GM20431 (cell line): ENCODE measurements at regions not wholly inside any gene's neighbourhood (a gene's known extent, or its start where the extent isn't known, plus 50 kb on each side); places are given as distances from the start of the nearest gene placed in this dataset.

ENCODE experiments used
- in situ Hi-C: fragments of 300-500 bp; cut with MseI, MboI; formaldehyde crosslinking; loops from one replicate; pipeline ENCODE4 v1.15.0; 2020; ENCODE audit warnings: low sequenced_read_pairs; ENCODE audit not compliant: unreplicated experiment

DNA sequence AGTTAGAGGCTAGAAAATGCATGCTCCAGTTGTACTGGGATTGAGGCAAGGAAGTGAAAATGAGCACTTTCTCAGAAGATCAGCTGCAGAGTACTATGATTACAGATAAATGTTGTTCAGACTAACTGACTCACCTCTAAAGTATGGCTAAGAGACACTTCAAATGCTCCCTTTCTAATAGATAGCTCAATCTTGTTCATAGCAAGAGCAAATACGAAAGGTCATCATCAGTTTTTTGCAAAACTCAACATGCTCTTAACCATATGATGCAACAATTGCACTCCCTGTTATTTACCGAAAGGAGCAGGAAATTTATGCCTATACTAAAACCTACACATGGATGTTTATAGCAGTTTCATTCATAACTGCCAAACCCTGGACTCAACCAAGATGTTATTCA lies 838.4 kb upstream of the INTU start:
- in situ Hi-C loops = no loop called here

DNA sequence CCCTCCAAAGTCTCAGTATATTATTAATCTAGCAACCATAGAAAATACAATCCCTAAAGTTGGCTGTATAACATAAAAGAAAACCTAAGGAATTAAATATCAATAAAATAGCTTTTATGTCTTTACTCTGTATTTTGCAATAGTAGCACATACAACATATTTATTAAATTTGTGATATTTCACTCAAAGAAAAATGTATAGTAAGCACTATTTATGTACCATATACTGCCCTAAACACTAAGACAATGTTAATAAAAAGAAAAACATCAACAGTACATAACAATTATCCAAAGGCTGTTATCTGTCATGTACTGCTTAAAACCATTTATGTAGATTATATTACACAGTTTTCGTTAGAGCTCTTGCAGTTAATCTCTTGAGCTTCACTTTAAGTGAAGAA lies 834.5 kb upstream of the INTU start:
- in situ Hi-C loops = no loop called here

DNA sequence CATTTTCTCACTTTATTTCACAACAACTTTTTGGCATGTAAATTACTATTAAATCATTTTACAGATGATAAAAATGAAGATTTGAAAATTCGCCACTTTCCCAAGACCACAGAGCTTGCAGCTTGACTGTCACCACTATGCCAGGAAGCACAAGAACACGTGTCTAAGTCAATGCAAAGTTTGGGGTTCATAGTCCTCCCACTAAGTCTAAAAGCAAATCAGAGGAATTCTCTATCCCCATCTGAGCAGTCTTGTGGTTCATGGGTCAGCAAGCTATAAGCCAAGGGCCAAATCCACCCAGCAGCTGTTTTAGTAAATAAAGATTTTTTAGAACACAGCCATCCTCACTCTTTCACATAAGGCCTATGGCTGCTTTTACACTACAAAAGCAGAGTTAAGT lies 833.3 kb upstream of the INTU start:
- in situ Hi-C loops = no loop called here

DNA sequence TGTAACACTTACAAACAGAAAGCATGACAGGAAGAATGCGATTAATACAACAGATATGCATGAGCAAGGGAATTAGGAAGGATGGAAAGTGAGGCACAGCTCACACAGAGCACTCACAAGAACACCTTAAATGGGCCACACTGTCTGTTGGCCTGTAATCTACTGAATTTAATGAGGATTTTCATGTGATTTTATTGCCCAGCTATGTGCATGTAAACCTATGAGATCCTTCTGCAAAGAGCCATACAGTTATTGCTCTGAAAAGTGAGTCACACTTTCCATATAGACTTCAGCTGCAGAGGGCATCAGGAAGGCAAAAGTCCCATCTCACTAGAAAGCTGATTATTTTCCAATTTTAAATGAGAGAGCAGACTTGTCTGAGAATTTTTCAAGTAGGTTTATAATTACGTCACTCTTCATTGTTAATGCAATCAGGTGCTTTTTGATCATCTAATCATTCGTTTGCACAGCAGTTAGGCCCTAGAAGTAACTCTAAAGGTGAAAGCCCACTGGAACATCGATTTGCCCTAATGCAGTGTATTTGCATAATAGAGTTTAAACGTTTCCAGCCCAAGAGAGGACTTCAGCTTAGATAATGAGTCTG lies 832.7 kb upstream of the INTU start:
- in situ Hi-C loops = no loop called here

DNA sequence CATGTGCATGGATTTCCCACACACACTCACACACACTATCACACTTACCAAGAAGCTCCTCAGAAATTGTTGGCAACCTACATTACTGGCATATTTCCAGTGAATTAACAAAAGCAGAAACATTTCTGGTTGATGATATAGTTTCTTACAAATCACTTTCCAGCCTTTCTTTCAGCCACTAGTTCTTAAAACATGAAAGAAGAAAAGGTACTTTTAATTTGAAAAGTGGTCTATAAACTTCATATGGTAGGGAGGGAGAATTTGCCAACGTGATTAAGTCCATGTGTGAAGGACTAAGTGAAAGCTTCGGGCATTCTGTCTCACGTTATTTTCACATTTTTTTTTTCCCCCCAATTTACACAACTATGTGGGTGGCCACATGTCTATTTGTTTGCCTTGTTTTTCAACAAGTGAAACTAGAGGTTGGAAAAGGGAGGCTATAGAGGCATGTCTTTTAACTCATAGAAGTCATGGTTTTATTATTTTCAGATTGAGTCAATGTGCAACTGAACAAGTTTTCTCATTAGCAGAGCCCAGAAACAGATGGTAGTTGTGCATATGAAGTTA lies 832.1 kb upstream of the INTU start:
- in situ Hi-C loops = no loop called here

GRCh38 chr4:126807132-126807531 lies 825.6 kb upstream of the INTU start:
- in situ Hi-C loops = no loop called here

DNA sequence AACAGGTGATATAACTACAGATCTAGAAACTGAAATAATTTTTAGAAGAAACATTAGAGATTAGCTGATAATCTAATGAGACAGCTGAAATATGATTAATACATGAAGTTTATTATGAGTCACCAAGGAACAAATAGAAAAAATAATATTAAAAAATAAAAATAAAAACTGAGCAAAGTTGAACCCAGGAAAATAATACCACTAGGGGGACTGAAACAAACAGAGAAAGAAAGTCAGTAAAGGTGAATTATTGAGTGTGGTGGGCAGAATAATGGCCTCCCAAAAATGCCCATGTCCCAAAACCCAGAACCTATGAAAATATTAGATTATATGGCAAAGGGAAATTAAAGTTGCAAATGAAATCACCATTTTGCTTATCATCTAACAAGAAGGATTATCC lies 820.7 kb upstream of the INTU start:
- in situ Hi-C loops = no loop called here

- in situ Hi-C loops = no loop called here
These were observed 812.1 kb upstream of the INTU start for GRCh38 chr4:126820631-126821030.

GRCh38 chr4:126821152-126821551 lies 811.6 kb upstream of the INTU start:
- in situ Hi-C loops = no loop called here

DNA sequence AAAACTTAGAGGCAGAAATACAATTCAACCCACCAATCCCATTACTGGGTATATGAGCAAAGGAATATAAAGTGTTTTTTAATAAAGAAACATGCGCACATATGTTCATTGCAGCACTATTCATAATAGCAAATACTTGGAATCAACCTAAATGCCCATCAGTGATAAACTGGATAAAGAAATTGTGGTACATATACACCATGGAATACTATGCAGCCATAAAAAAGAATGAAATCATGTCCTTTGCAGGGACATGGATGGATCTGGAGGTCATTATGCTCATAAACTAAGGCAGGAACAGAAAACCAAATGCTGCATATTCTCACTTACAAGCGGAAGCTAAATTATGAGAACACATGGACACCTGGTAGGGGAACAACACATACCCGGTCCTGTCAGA lies 807.7 kb upstream of the INTU start:
- in situ Hi-C loops = no loop called here

GRCh38 chr4:126827669-126828068 lies 805.1 kb upstream of the INTU start:
- in situ Hi-C loops = no loop called here

GRCh38 chr4:126834854-126835253 lies 797.9 kb upstream of the INTU start:
- in situ Hi-C loops = no loop called here

- in situ Hi-C loops = no loop called here
These were observed 793.6 kb upstream of the INTU start for GRCh38 chr4:126838941-126839679.

DNA sequence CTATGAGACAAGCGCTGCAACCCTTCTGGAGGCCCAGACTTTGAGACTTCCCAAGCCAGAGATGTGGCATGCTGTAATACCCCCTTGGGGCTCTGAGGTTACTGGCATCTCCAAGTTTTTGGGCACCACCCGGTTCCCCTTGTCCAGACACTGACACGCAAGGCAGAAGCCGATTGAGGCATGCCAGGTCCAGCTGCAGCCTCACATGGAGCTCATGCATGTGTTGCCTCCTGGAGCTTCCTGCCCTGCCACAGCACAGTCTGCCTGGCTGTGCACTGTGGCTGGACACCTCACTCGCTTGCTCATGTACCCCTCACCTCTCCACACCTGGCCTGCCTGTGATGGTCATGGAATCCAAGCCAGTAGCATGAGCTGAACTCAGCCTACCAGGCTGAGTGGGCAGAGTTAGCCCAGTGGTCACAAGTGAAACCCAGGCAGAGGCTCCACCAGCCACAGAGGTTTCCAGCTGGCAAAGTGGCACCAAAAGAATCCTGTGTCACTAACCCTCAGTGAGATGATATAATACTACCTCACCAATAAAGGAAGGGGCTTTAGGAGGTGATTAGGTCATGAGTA lies 789.2 kb upstream of the INTU start:
- in situ Hi-C loops = no loop called here

- in situ Hi-C loops = no loop called here
These were observed 782.5 kb upstream of the INTU start for GRCh38 chr4:126850286-126850685.

GRCh38 chr4:126851391-126851790 lies 781.4 kb upstream of the INTU start:
- in situ Hi-C loops = no loop called here

- in situ Hi-C loops = no loop called here
These were observed 779.0 kb upstream of the INTU start for GRCh38 chr4:126853715-126854114.

DNA sequence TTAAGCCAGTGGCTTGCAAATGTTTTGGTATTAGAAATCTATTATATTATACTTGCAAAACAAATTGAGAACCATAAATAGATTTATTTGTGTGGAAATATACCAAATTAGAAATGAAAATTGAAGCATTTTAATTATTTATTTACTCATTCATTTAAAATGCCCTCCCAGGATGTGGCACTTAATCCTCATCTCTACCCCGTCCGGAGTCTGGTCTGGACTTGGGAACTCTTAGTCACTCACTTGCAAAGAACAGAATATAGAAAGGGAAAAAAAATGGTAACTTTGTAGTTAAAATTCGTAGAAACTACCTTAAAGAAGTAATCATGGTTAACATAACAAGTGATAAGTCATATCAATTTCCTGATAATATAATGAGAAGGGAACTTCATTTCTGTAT lies 775.9 kb upstream of the INTU start:
- in situ Hi-C loops = no loop called here

- in situ Hi-C loops = no loop called here
These were observed 773.4 kb upstream of the INTU start for GRCh38 chr4:126859314-126859713.

GRCh38 chr4:126859872-126860271 lies 772.9 kb upstream of the INTU start:
- in situ Hi-C loops = no loop called here

- in situ Hi-C loops = no loop called here
These were observed 772.4 kb upstream of the INTU start for GRCh38 chr4:126860308-126860707.
